ENCODE measurements at regions not wholly inside any gene's neighbourhood (a gene's known extent, or its start where the extent isn't known, plus 50 kb on each side); places are given as distances from the start of the nearest gene placed in this dataset.

DNA sequence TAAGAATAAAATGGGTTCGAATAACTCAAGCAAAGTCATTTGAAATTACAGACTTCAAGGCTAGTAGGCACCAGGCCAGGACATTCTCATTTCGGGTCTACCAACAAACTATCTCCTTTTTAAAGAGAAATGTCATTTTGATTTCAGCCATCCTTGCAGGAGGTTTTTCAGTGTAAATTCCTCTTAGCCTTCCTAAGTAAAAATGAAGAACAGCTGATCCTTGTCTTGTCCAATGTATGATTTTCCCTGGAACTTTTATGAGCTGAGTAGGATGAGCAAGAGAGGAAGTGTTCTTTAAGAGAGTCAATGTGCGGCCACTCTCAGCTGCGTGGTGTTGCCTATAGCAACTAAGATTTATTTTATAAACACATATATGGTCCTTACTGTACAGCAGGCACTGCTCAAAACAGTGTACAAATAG lies 110.1 kb downstream of the PLCE1 start:
- DNase-seq = peak; percentile 16 to 46
- peak overlapping the region; percentile 61 for H3K27ac ChIP-seq (ENCODE audit: low read length)
- peaks cover 3% of the 10 kb centered on the region for H3K4me1 ChIP-seq (ENCODE audit: control insufficient read depth, insufficient read depth, low read length)
- no peaks in the 10 kb centered on the region for H3K9me3 ChIP-seq (ENCODE audit: control insufficient read depth, low read depth, low read length)
- H3K27me3 ChIP-seq (ENCODE audit: control insufficient read depth, insufficient read depth, low read length) = no peaks in the 10 kb centered on the region
- no peaks in the 10 kb centered on the region for H3K36me3 ChIP-seq (ENCODE audit: control insufficient read depth, insufficient read depth, low read length)
- no peak overlapping the region for H3K4me3 ChIP-seq (ENCODE audit: low read length)
- WGBS (ENCODE audit: insufficient coverage, low lambda C conversion rate) = no CpG with 5 or more reads among the region's 4 CpGs

DNA sequence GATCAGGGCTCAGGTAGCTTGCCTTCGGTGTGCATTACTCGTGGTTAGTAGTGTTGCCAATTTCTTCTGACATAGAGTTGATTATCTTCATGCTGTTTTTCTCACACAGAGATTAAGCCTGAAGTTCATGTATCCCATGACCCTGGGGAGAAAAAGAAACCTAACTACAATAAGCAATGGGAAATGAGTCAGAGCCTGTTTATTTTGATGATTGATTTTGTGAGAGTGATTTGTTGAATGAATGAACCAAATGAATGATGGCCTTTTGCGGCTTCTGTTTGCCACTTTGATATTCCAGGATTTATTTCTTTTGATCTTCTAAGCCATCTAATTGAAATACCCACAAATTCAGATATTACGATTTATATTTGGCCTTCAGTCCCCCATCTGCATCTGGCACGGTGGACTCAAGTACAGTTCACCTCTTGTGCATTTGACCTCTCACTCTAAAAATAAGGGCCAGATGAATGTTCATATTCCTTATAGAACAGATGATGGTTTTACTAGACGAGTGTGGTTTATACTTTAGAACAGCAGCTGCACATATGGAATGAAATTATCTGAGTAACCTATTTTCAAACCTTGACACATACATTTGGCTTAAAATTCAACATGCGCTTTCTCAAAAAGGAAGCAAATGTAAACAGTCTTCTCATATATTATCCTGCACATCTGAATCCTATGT lies 110.7 kb downstream of the PLCE1 start:
- WGBS (ENCODE audit: insufficient coverage, low lambda C conversion rate) = 94% methylated on average over 2 of the region's 7 CpGs
- no peaks in the 10 kb centered on the region for H3K9me3 ChIP-seq (ENCODE audit: control insufficient read depth, low read depth, low read length)

DNA sequence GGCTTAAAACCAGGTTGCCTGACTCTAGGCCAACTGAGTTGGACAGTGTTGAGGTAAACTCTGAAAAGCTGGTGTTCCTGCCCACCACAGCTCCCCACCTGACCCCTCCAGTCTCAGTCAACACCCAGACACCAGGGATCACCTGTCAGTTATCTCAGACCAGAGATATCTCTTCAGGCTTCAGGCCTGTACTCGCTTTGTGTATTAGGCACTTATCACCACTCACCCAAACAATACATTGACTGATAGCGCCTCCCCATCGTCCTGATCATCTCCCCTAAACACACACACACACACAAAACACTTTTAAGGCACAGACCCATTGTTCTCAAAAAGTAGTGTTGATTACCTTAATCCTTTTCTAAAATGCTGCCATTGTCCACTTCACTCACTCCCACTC lies 111.5 kb downstream of the PLCE1 start:
- WGBS (ENCODE audit: insufficient coverage, low lambda C conversion rate) = no CpG with 5 or more reads among the region's 3 CpGs
- peaks cover 3% of the 10 kb centered on the region for H3K4me1 ChIP-seq (ENCODE audit: control insufficient read depth, insufficient read depth, low read length)
- no peaks in the 10 kb centered on the region for H3K27me3 ChIP-seq (ENCODE audit: control insufficient read depth, insufficient read depth, low read length)
- no peak for DNase-seq
- no peak overlapping the region for H3K27ac ChIP-seq (ENCODE audit: low read length)
- H3K4me3 ChIP-seq (ENCODE audit: low read length) = no peak overlapping the region
- no peaks in the 10 kb centered on the region for H3K36me3 ChIP-seq (ENCODE audit: control insufficient read depth, insufficient read depth, low read length)
- H3K9me3 ChIP-seq (ENCODE audit: control insufficient read depth, low read depth, low read length) = no peaks in the 10 kb centered on the region

More for the DNA sequence above, 110.7 kb downstream of the PLCE1 start:
- peak in 1 of 2 donors; percentile 12 for DNase-seq
- Histone ChIP-seq H3K4me3 (ENCODE audit: low read length) (no peak overlapping the region), H3K4me1 (ENCODE audit: control insufficient read depth, insufficient read depth, low read length) (peaks cover 3% of the 10 kb centered on the region), H3K27ac (ENCODE audit: low read length) (peak overlapping the region; percentile 61), H3K27me3 (ENCODE audit: control insufficient read depth, insufficient read depth, low read length) (no peaks in the 10 kb centered on the region), H3K36me3 (ENCODE audit: control insufficient read depth, insufficient read depth, low read length) (no peaks in the 10 kb centered on the region)

DNA sequence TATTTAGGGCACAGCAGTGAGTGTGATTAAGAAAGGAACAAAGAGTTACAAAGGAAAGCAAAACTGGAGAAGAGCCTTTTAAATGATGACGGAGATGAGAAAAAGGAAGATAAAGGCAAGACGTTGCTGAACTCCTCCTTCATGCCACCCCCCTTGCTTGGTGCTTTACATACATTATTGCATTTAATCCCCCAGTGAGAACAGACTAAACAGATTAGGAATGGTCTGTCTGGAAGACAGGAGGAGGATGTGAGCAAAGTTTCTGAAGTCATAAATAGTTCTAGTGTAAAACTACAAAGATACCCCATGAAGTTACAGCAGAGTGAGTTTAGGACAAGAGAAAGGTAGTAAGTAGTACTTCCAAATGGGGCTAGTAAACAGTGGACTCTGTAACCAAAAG lies 113.5 kb downstream of the PLCE1 start:
- Histone ChIP-seq H3K9me3 (ENCODE audit: control insufficient read depth, low read depth, low read length) (no peaks in the 10 kb centered on the region), H3K4me3 (ENCODE audit: low read length) (no peak overlapping the region), H3K27ac (ENCODE audit: low read length) (no peak overlapping the region), H3K27me3 (ENCODE audit: control insufficient read depth, insufficient read depth, low read length) (no peaks in the 10 kb centered on the region), H3K4me1 (ENCODE audit: control insufficient read depth, insufficient read depth, low read length) (peaks cover 3% of the 10 kb centered on the region), H3K36me3 (ENCODE audit: control insufficient read depth, insufficient read depth, low read length) (no peaks in the 10 kb centered on the region)
- no peak for DNase-seq
- WGBS (ENCODE audit: insufficient coverage, low lambda C conversion rate) = 50% methylated on average over 2 of the region's 2 CpGs

DNA sequence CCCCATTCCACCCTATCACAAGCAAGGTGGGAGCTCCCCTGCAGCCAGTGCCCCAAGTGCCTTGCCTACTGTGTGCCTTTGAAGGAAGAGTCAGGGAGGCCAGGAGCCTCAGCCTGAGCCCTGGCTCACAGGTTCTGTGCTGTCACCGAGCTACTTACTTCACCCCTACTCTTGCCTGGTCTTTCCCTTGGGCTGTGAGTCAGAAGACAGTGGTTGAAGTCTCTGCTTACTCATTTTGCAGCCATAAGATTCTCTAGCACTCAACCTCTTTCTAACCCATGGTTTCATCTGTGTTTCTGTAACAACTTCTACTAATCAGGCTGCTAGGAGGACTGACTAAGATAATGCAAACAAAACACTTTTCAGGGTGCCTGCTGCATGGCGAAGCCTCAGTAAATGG lies 114.5 kb downstream of the PLCE1 start:
- DNase-seq = no peak
- H3K27me3 ChIP-seq (ENCODE audit: control insufficient read depth, insufficient read depth, low read length) = no peaks in the 10 kb centered on the region
- peaks cover 3% of the 10 kb centered on the region for H3K4me1 ChIP-seq (ENCODE audit: control insufficient read depth, insufficient read depth, low read length)
- no peaks in the 10 kb centered on the region for H3K36me3 ChIP-seq (ENCODE audit: control insufficient read depth, insufficient read depth, low read length)
- H3K4me3 ChIP-seq (ENCODE audit: low read length) = no peak overlapping the region
- no CpG with 5 or more reads among the region's 2 CpGs for WGBS (ENCODE audit: insufficient coverage, low lambda C conversion rate)
- no peak overlapping the region for H3K27ac ChIP-seq (ENCODE audit: low read length)
- no peaks in the 10 kb centered on the region for H3K9me3 ChIP-seq (ENCODE audit: control insufficient read depth, low read depth, low read length)

DNA sequence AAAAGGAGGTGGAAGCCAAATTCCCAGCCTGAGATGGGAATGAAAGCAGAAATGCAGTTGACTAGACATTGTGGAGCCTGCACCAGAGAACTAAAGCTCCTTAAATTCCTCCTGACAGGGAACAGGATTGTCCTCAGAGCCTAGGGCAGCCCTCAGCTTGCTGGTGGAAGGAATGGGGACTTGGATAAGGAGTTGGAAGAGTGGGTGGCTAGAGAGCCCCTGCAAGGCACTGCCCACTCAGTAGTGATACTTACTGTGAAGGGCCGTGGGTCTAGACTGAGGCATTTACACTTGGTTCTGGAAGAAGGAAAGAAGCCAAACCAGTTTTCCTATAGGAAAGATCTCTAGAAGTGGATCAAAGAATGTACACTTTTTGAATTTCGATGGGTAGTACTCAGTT lies 117.6 kb downstream of the PLCE1 start:
- WGBS (ENCODE audit: insufficient coverage, low lambda C conversion rate) = 72% methylated on average over 2 of the region's 2 CpGs
- H3K36me3 ChIP-seq (ENCODE audit: control insufficient read depth, insufficient read depth, low read length) = no peaks in the 10 kb centered on the region
- H3K4me3 ChIP-seq (ENCODE audit: low read length) = no peak overlapping the region
- DNase-seq = no peak
- no peaks in the 10 kb centered on the region for H3K4me1 ChIP-seq (ENCODE audit: control insufficient read depth, insufficient read depth, low read length)
- no peaks in the 10 kb centered on the region for H3K27me3 ChIP-seq (ENCODE audit: control insufficient read depth, insufficient read depth, low read length)
- no peak overlapping the region for H3K27ac ChIP-seq (ENCODE audit: low read length)
- no peaks in the 10 kb centered on the region for H3K9me3 ChIP-seq (ENCODE audit: control insufficient read depth, low read depth, low read length)

DNA sequence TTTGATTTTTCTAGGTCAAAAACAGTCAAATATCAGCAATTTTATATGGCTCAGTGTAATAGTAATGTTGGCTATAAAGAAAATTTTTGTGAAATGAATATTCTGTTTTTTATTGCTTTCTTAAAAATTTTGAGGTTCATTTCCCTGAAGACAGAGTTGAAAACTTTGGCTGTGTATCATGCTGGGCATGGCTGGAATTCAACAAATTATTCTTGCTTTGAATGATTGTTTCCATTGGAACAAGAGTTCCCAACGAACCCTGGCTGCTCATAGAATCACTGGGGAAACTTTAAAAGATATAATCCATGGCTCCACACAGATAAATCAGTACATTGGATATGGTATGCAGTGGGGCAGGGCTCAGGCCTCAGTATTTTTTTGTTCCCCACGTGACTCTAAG lies 118.6 kb downstream of the PLCE1 start:
- H3K27ac ChIP-seq (ENCODE audit: low read length) = no peak overlapping the region
- no CpG with 5 or more reads among the region's 2 CpGs for whole genome bisulfite sequencing (ENCODE audit: insufficient coverage, low lambda C conversion rate)

DNA sequence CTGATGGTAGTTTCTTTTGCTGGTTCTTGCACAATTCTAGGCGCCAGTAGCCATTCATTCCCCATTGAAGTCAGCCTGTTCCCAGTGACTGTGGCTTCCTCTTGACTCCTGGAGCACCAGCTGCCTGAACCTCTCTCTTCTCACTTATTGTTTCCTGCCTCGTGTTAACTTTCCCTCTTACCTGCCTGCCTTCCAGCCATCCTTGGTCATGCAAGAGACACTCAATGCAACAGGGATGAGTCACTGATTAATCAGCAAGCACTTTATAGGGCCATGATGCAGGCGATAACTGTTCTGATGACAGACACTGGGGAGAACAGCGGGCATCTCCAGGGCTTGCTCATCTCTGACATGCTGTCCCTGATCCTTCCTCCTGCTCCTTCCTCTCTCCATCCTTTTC lies 122.0 kb downstream of the PLCE1 start:
- peak in 1 of 2 donors; percentile 9 for DNase-seq
- Histone ChIP-seq H3K27me3 (ENCODE audit: control insufficient read depth, insufficient read depth, low read length) (no peaks in the 10 kb centered on the region), H3K4me1 (ENCODE audit: control insufficient read depth, insufficient read depth, low read length) (peaks cover 5% of the 10 kb centered on the region), H3K36me3 (ENCODE audit: control insufficient read depth, insufficient read depth, low read length) (no peaks in the 10 kb centered on the region), H3K4me3 (ENCODE audit: low read length) (no peak overlapping the region), H3K9me3 (ENCODE audit: control insufficient read depth, low read depth, low read length) (no peaks in the 10 kb centered on the region), H3K27ac (ENCODE audit: low read length) (no peak overlapping the region)
- 60% methylated on average over 1 of the region's 4 CpGs for WGBS (ENCODE audit: insufficient coverage, low lambda C conversion rate)

More for the DNA sequence above, 118.6 kb downstream of the PLCE1 start:
- Histone ChIP-seq H3K4me3 (ENCODE audit: low read length) (no peak overlapping the region), H3K9me3 (ENCODE audit: control insufficient read depth, low read depth, low read length) (no peaks in the 10 kb centered on the region), H3K4me1 (ENCODE audit: control insufficient read depth, insufficient read depth, low read length) (peaks cover 5% of the 10 kb centered on the region), H3K36me3 (ENCODE audit: control insufficient read depth, insufficient read depth, low read length) (no peaks in the 10 kb centered on the region), H3K27me3 (ENCODE audit: control insufficient read depth, insufficient read depth, low read length) (no peaks in the 10 kb centered on the region)
- DNase-seq = no peak

DNA sequence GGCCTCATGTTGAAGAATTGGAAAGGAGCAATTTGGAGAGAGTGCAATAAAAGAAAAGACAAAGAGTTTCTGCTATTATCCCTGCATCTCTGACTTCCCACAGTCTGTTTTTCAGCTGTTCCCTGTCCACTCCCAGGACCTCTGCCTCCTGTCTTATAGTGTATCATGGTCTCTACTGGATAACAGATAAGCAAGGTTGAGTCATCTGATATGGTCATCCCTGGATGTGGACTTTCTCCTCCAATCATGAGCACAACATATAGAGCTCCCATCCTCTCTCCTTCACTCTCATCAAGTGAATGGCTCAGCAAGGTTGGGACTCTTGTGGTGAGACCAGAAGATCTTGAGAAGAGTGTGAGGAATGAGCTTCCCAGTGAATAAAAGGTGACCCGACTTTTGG lies 123.1 kb downstream of the PLCE1 start:
- Histone ChIP-seq H3K27ac (ENCODE audit: low read length) (no peak overlapping the region), H3K4me3 (ENCODE audit: low read length) (no peak overlapping the region), H3K36me3 (ENCODE audit: control insufficient read depth, insufficient read depth, low read length) (no peaks in the 10 kb centered on the region), H3K27me3 (ENCODE audit: control insufficient read depth, insufficient read depth, low read length) (no peaks in the 10 kb centered on the region), H3K4me1 (ENCODE audit: control insufficient read depth, insufficient read depth, low read length) (peaks cover 5% of the 10 kb centered on the region), H3K9me3 (ENCODE audit: control insufficient read depth, low read depth, low read length) (no peaks in the 10 kb centered on the region)
- WGBS (ENCODE audit: insufficient coverage, low lambda C conversion rate) = no CpG with 5 or more reads among the region's 1 CpG
- peak; percentile 33 to 34 for DNase-seq

DNA sequence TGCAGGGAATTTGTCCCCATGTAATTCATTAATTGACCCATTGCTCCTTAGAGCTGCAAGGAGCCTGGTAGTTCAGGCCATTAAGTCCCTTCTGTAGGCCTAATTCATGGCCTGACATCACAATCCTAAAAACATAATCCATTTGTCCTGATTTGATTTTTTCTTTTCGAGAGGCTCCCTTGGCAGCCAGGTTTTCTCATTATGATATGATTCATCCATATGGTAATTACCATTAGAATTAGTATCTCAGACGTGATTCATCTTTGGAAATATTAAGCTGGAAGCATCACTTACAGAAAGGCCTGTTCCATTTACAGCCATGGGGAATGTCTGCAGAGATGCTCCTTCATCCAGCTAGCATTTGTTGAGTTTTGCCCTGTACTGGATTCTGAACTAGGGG lies 128.5 kb downstream of the PLCE1 start:
- no peaks in the 10 kb centered on the region for H3K27me3 ChIP-seq (ENCODE audit: control insufficient read depth, insufficient read depth, low read length)
- no peak overlapping the region for H3K4me3 ChIP-seq (ENCODE audit: low read length)
- 67% methylated on average over 1 of the region's 2 CpGs for WGBS (ENCODE audit: insufficient coverage, low lambda C conversion rate)
- H3K36me3 ChIP-seq (ENCODE audit: control insufficient read depth, insufficient read depth, low read length) = no peaks in the 10 kb centered on the region
- H3K27ac ChIP-seq (ENCODE audit: low read length) = no peak overlapping the region
- peak in 1 of 2 donors; percentile 9 for DNase-seq
- H3K4me1 ChIP-seq (ENCODE audit: control insufficient read depth, insufficient read depth, low read length) = peaks cover under 1% of the 10 kb centered on the region
- no peaks in the 10 kb centered on the region for H3K9me3 ChIP-seq (ENCODE audit: control insufficient read depth, low read depth, low read length)
